ENCODE measurements at regions not wholly inside any gene's neighbourhood (a gene's known extent, or its start where the extent isn't known, plus 50 kb on each side); places are given as distances from the start of the nearest gene placed in this dataset.

GRCh38 chr1:209323743-209324142, 259.8 kb upstream of the CAMK1G start:
- no peak for DNase-seq

- DNase-seq = no peak
Measured at GRCh38 chr1:209324901-209325871, 258.3 kb upstream of the CAMK1G start.

GRCh38 chr1:209326076-209326475, 257.4 kb upstream of the CAMK1G start:
- no peak for DNase-seq

GRCh38 chr1:209326831-209327230, 256.7 kb upstream of the CAMK1G start:
- DNase-seq = no peak

- no peak for DNase-seq
Measured at GRCh38 chr1:209328196-209328595, 255.3 kb upstream of the CAMK1G start.

GRCh38 chr1:209335178-209335577, 248.3 kb upstream of the CAMK1G start:
- peak; percentile 7 for DNase-seq

GRCh38 chr1:209341146-209341545, 242.4 kb upstream of the CAMK1G start:
- no peak for DNase-seq

- DNase-seq = no peak
Measured at GRCh38 chr1:209341673-209342420, 241.7 kb upstream of the CAMK1G start.

- DNase-seq = no peak
Measured at GRCh38 chr1:209342441-209343175, 240.9 kb upstream of the CAMK1G start.

- DNase-seq = no peak
Measured at GRCh38 chr1:209343511-209343910, 240.0 kb upstream of the CAMK1G start.

GRCh38 chr1:209344156-209344555, 239.4 kb upstream of the CAMK1G start:
- no peak for DNase-seq

GRCh38 chr1:209349363-209350308, 233.9 kb upstream of the CAMK1G start:
- no peak for DNase-seq

GRCh38 chr1:209353053-209353452, 230.5 kb upstream of the CAMK1G start:
- DNase-seq = no peak

- DNase-seq = peak; percentile 68
Measured at GRCh38 chr1:209354111-209354839, 229.2 kb upstream of the CAMK1G start.

GRCh38 chr1:209354840-209355165, 228.7 kb upstream of the CAMK1G start:
- DNase-seq = no peak

- DNase-seq = no peak
Measured at GRCh38 chr1:209355415-209355814, 228.1 kb upstream of the CAMK1G start.

- no peak for DNase-seq
Measured at GRCh38 chr1:209356976-209357377, 226.5 kb upstream of the CAMK1G start.

- no peak for DNase-seq
Measured at GRCh38 chr1:209363112-209363511, 220.4 kb upstream of the CAMK1G start.

GRCh38 chr1:209364716-209365115, 218.8 kb upstream of the CAMK1G start:
- DNase-seq = no peak

GRCh38 chr1:209367061-209367772, 216.3 kb upstream of the CAMK1G start:
- no peak for DNase-seq

All from SHP77 treated with DMSO at 0.1 percent for 48 hours (cell line).